SIG-M5 treated with dmso at 0.1 percent for 504 hours (cell line): ENCODE measurements at regions not wholly inside any gene's neighbourhood (a gene's known extent, or its start where the extent isn't known, plus 50 kb on each side); places are given as distances from the start of the nearest gene placed in this dataset.
"Not testable (repeated sequence)": the region's sequence is repeated elsewhere in the genome, so short reads cannot be mapped to it uniquely, and the experiment has no call there.

ENCODE experiments used
- DNase-seq: peaks from one replicate; lab custom pipeline; 2025; ENCODE audit not compliant: unreplicated experiment; lab: John Stamatoyannopoulos, UW

DNA sequence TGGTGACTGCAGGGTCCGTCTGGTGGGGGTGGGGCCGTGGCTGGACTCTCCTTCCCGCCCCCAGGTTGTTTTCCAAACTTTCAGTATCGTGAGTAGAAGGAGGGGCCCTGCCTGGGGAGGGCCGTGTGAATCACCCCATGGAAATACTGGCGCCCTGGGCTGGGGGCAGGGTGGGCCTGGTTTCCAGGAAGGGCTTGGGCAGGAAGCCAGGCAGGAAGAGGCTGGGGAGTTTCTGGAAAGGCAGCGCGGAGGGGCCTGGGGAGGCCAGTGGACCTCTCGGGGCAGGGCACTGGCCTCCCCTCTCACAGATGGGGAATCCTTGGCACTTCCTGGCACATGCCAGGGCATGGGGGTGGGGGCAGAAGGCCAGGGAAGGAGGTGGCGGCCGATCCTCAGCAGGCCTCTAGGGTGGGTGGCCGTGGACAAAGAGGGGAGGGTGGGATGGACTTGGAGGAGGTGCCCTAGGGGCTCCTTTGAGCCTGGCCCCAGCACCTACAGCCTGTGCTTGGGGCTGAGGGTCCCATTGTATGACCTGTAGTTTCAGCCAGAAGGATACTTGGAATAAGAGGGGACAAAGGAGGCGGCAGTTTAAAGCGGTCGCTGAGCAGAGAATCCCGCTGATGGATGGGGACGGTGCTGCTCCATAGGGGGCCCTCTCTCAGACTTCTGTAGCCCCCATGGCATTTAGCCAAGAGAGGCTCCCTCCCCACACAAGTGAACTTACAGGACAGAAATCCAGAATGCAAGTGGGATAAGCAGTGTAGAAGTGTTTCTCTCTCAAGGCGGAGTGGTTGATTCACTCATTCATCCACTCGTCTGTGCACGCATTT lies 56.5 kb upstream of the GATA2 start:
- no peak for DNase-seq

DNA sequence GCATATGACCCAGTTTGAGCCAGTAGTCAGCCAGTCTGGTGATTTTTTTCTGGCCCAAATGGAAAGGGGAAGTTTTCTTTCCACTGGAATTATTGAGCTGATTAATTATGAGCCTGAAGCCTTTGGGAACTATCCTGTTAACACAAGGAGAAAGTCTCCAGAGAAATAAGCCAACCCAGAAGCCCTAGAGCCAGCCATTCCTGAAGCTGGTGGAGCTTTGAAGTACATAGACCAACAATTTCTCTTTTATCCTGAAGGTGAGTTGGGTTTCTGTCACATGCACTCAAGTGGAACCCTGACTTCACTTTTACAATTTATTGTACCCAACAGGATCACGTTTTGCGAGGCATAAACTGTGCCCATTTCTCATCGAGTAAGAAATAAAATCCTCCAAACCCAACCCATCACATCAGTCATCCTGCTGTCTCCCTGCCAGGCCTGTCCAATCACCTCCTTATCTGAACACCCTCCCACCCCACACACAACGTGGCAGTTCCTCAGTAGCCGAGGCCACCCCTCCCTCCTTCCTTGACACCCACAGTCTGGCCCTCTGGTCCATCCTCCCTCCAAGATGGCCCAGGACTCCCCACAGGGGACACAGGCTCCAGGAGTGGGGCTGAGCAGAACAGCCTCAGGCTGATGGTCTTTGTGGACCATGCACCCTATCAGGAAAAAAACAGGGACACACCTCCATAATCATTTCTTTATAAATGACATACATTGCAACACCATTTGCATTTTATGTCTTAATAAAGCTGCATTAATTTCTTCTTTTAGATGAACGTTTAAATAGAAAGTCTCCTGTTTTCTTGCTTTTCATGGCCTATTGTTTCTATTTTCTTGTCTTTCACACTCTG lies 55.7 kb upstream of the GATA2 start:
- no peak for DNase-seq

DNA sequence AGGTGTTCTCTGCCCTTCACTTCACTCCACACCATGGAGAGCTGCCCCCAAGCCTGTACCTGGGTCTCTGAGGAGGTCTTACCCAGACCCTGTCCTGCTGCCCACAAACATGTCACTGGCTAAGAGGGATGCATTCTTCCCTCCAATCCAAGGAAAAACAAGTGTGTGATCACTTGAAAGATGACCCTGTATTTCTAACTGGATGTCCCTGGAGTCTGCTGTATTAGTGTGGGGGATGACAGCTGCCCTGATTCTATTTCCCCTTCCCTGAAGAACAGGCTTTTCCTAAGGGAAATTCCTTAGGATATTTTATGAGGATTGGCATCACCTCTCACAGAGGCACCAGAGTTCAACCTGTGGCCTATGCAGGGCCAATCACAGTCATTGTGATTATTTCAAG lies 55.0 kb upstream of the GATA2 start:
- DNase-seq = no peak

DNA sequence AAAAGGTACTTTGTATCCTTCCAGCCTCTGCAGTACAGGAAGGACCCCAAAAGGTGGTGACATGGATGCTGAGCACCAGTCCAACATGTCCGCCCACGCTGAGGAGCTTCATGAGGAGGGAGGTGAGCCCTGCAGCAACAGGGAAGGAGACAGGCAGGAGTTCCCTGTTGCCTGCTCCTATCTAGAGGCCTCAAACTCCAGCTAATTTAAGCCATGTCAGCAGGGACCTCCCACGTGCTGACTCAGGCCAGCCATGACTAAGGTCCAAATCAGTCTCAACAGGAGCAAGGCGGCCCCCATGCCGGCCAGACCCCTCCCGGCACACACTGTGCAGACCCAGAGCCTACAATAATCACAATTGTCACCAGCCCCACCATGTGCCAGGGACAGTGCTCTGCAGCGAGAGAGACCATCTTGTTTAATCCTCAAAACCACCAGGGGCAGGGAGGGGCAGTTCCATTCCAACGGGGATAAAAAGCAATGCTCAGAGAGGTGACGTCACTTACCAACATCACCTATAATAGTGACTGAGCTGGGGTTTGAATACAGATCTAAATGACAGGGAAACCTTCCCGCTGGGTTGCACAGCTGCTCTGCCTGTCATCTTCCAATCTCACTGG lies 54.5 kb upstream of the GATA2 start:
- DNase-seq = no peak

DNA sequence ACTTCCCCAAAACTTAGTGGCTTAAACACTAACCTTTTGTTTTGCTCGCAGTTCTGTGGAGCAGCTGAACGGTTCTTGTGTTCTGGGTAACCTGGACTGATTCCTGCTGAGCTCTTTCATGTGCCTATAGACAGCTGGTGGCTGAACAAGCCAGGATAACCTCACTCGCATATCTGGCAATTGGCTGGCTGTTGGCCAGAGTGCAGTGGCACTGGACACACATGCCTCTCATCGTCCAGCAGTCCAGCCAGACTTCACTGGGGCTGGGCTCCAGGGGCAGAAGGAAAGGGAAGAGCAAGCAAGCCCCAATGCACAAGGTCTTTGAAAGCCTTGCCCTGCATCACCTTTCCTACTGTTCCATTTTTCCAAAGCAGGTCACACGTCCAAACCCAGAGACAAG lies 53.6 kb upstream of the GATA2 start:
- no peak for DNase-seq

DNA sequence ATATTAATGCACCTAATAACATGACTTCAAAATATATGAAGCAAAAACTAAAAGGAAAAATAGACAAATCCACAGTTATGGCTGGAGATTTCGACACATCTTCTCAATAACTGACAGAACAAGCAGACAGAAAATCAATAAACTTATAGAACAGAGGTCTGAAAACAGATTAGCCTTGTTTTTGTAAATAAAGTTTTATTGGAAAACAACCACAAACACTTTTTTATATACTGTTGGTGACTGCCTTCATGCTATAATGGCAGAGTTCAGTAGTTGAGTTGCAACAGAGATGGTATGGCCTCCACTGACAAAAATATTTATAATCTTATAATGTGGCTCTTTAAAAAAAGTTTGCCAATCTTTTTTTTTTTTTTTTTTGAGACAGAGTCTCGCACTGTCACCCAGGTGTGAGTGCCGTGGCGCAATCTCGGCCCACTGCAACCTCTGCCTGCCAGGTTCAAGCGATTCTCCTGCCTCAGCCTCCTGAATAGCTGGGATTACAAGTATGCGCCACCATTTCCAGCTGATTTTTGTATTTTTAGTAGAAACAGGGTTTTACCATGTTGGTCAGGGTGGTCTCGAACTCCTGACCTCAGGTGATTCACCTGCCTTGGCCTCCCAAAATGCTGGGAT lies 52.2 kb upstream of the GATA2 start:
- no peak for DNase-seq

DNA sequence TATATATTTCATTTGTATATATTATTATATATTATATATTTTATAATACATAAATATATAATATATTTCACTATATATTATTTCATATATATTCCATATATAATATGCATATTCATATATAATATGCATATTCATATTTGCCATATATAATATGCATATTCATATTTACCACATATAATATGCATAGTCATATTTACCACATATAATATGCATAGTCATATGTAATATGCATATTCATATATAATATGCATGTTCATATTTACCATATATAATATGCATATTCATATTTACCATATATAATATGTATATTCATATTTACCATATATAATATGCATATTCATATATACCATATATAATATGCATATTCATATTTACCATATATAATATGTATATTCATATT lies 51.2 kb upstream of the GATA2 start:
- DNase-seq = no peak

DNA sequence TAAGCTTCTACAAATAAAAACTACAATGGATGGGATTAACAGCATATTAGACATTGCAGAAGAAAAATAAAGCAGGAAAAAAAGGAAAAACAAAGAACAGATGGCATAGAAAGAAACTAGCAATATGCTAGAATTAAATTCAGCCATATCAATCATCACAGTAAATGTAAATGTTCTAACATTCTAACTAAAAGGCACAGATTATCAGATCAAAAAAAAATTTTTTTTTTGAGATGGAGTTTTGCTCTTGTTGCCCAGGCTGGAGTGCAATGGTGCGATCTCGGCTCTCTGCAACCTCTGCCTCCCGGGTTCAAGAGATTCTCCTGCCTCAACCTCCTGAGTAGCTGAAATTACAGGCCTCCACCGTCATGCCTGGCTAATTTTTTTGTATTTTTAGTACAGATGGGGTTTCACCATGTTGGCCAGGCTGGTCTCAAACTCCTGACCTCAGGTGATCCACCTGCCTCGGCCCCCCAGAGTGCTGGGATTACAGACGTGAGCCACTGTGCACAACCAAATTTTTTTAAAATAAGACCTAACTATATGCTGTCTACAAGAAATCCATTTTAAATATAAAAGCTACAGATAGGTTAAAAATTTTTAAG lies 50.7 kb upstream of the GATA2 start:
- not testable (repeated sequence) for DNase-seq
